ENCODE measurements at regions not wholly inside any gene's neighbourhood (a gene's known extent, or its start where the extent isn't known, plus 50 kb on each side); places are given as distances from the start of the nearest gene placed in this dataset.
A peak's percentile ranks its signal among the peaks of the same experiment; 100 is the strongest.
"Not testable (repeated sequence)": the region's sequence is repeated elsewhere in the genome, so short reads cannot be mapped to it uniquely, and the experiment has no call there.

DNA sequence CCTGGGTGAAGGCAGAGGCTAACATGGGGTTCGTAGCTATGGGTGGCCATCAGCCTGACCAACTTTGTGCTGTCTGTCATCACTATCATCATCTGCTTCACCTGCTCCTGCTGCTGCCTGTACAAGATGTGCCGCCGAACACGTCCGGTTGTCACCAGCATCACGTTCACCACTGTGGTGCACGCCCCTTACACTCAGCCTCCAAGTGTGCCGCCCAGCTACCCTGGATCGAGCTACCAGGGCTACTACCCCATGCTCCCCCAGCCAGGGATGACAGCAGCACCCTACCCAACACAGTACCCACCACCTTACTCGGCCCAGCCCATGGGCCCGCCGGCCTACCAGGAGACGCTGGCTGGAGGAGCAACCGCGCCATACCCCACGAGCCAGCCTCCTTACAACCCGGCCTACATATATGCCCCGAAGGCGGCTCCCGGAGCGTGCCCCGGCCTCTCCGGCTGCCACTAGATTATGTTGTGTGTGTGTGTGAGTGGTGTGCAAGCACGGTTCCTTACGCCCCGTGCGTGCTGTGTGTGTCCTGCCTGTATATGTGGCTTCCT lies 213.4 kb upstream of the XIST start:
- no peak for DNase-seq

DNA sequence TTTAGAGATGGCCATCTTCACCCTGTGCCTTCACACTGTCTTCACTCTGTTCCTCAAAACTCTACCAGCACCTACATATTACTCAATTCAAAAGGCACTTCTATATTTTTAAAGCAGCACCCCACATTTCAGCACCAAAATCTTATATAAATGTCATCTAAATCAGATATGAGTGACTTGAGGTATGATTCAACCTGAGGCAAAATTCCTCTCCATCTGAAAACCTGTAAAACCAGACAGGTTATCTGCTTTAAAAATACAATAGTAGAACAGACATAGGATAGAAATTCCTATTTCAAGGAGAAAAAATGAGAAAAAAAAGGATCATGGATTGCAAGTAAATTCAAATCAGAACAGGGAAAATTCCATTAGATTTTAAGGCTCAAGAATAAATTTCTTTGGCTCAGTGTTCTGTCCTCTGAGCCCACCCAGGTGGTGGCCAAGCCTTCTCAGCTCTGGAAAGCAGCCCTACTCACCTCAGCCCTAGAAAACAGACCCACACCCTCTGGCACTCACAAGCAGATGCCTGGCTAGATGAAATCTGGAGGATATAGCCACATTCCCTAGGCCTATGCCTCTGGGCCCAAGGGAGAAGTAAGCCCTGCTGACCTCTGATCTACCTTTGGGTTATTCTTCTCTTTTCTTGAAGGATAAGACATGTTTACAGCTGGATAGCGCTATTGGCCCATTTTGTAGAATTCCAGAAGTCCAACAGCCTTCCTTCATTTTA lies 211.1 kb upstream of the XIST start:
- no peak for DNase-seq

DNA sequence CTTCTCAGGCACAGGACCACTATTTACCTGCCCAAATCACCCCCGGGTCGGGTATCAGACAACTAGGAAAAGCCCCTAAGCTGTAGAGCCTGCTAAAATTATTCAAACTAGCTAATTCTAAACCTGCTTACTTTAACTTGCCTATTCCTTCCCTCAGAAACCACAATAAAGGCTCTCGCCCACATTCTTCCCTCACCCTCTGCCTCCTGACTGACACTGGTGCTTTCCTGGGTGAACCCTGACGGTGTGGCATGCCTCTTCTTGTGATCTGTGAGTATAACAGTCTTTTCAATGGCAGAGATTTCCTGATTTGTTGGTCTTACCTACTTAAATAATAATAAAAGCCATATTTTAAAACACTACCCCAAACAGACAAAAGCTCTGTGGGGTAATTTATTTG lies 209.4 kb upstream of the XIST start:
- DNase-seq: no peak

DNA sequence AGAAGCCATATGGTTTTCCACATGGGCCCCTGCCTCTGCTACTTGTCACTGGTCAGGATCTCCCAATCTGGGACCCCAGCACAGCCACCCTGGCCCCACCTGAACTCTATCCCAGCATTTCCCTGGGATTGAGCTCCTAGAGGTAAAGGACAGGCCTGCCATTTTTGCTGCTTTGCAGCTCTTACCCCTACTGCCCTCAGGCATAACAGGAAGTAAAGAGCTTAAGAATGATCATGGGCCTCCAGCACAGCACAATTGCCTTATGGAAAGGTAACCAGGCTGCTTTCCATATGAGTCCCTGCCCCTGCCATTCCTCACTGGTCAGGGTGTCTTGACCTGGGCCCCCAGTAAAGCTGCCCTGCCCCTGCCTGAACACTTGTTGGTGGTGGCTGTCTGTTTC lies 196.6 kb upstream of the XIST start:
- no peak for DNase-seq

DNA sequence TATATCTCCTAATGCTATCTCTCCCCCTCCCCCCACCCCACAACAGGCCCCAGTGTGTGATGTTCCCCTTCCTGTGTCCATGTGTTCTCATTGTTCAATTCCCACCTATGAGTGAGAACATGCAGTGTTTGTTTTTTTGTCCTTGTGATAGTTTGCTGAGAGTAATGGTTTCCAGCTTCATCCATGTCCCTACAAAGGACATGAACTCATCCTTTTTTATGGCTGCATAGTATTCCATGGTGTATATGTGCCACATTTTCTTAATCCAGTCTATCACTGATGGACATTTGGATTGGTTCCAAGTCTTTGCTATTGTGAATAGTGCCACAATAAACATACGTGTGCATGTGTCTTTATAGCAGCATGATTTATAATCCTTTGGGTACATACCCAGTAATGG lies 181.6 kb upstream of the XIST start:
- DNase-seq: not testable (repeated sequence)

DNA sequence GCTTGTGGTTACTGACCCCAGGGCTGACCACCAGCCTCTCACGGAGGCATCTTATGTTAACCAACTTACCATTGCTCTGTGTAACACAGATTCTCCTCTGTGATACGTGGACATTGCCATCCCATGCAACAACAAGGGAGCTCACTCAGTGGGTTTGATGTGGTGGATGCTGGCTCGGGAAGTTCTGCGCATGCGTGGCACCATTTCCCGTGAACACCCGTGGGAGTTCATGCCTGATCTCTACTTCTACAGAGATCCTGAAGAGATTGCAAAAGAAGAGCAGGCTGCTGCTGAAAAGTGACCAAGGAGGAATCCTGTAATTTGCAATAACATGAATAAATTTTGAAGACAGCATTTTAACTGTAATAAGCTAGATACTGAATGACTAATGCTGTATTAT lies 179.0 kb upstream of the XIST start:
- not testable (repeated sequence) for DNase-seq

DNA sequence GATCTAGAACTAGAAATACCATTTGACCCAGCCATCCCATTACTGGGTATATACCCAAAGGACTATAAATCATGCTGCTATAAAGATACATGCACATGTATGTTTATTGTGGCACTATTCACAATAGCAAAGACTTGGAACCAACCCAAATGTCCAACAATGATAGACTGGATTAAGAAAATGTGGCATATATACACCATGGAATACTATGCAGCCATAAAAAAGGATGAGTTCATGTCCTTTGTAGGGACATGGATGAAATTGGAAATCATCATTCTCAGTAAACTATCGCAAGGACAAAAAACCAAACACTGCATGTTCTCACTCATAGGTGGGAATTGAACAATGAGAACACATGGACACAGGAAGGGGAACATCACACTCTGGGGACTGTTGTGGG lies 178.3 kb upstream of the XIST start:
- not testable (repeated sequence) for DNase-seq

DNA sequence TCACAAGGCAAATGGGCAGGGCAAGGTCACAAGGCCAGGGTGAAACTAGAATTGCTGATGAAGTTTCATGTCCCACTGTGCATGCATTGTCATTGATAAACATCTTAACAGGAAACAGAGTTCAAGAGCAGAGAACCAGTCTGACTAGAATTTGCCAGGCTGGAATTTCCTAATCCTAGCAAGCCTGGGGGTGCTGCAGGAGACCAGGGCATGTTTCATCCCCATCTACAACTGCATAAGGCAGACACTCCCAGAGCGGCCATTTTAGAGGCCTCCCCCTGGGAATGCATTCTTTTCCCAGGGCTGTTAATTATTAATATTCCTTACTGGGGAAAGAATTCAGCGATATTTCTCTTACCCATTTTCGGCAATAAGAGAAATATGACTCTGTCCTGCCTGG lies 172.6 kb upstream of the XIST start:
- DNase-seq: not testable (repeated sequence)

DNA sequence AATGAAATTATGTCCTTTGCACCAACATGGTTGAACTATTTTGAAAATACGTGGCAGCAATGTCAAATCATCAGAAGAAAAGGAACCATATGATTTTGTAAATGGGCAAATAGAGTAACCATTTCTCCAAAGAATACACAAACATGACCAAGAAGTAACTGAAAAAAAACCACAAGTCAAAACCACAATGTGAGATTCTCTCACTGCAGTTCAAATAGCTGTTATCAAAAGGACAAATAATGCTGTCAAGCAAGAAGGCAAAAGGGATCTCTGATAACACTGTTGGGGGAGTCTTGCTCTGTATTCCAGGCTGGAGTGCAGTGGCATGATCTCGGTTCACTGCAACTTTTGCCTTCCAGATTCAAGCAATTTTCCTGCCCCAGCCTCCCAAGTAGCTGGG lies 170.7 kb upstream of the XIST start:
- no peak for DNase-seq

DNA sequence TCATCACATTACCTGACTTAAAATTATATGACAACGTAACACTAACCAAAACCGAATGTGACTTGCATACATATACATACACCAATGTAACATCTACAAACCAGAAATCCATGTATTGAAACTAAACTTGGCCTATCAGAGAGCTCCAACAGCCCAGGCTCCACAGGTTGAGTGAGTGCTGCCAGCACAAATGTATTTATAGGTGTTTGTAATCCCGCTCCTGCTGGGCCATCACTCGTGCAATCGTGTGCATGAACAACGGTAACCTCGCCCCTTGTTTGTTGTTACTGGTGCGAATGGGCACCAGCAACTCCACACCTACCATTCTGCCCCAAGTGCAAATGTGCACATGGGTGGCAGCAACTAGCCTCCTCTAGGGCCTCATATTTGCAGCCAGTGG lies 165.7 kb upstream of the XIST start:
- DNase-seq: no peak

DNA sequence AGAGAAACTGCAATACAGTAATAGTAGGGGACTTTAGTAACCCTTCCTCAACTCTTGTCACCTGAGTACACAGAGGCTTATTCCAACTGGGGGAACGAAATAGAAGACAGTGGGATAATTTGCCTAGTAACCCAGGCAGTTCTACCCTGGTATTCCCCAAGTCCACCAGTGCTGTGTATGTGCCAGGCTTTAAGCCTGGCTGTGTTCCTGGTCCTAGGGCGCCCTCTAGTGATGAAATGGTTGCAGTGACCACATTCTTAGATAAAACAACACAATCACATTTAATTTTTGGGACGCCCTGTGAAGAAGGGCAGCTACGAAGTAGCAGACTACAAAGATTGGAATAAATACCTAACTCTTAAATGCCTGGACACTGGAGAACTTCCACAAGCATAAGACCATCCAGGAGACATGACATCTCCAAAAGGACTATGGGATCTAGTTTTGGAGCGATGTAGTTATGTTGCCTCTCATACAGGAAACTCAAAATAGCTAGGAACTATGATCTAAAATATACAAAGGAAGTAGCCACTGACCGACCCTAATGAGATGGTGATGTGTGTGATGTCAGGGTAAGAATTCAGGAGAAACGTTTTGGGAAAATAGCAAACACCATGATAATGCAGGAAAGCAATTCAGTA lies 163.0 kb upstream of the XIST start:
- peak; percentile 26 to 56 (median 41) for DNase-seq

DNA sequence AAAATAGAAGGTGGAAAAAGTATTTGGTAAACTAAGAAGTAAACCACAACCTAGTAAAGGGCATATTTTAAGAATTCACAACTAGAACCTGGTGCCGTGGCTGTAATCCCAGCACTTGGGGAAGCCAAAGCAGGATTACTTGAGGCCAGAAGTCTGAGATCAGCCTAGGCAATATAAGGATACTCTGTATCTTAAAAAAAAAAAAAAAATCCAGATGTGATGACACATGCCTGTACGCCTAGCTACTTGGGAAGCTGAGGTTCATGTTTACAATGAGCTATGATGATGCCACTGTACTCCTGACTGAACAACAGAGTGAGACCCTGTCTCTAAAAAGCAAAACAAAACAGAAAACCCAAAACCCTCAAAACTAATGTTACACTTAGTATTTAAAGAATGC lies 156.5 kb upstream of the XIST start:
- DNase-seq: no peak

DNA sequence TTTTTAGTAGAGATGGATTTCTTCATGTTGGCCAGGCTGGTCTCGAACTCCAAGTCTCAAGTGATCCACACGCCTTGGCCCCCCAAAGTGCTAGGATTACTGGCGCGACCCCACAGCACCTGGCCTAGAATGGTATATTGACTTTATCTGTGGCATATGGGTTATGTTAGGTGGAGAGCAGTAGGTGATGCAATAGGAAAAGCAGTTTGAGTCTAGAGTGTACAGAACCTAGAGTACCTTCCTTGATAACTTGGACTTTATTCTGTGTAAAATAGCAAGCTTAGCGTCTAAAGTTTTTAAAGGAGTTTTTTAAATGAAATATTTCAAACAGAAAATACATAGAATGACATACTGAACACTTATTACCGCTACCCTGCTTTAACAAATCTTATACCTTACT lies 139.5 kb upstream of the XIST start:
- no peak for DNase-seq

DNA sequence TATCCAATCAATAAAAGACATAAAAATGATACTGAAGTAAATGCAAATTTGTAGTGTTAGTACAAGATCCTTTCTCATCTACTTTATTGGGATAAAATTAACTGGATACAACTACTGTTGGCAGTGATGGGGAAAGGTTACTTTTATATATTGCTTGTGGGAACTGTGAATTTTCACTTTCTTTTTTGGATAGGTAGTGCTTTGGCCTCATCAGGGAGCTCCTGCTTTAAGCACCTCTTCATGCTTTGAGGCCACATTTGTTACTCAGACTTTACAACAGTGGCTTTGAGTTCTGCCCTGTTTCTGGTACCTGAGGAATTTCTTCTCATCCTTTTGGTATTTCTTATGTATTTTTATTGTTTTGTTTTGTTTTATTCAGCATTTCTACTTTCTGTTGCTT lies 134.7 kb upstream of the XIST start:
- DNase-seq: no peak

DNA sequence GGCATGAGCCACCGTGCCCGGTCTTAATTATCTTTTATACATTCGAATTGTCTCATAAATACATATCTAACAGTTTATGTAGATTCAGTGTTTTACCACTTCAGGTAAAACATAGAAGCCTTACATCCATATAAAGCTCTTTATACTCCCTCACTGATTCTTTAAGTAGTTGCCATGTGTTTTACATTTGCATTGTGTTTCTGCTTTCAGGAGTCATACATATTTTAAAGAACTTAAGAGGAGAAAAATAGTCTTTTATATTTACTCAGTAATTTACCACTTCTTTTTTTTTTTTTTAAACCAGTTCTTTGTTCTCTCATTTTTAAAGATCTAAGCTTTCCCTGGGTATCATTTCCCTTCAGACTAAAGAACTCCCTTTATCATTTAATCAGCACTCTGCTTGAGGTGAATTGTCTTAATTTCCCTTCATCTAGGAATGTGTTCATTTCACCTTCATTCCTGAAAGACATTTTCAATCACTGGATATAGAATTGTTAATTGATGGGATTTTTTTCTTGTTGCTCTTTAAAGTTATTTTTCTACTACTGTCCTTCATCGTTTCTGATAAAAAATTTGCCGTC lies 127.1 kb upstream of the XIST start:
- no peak for DNase-seq

DNA sequence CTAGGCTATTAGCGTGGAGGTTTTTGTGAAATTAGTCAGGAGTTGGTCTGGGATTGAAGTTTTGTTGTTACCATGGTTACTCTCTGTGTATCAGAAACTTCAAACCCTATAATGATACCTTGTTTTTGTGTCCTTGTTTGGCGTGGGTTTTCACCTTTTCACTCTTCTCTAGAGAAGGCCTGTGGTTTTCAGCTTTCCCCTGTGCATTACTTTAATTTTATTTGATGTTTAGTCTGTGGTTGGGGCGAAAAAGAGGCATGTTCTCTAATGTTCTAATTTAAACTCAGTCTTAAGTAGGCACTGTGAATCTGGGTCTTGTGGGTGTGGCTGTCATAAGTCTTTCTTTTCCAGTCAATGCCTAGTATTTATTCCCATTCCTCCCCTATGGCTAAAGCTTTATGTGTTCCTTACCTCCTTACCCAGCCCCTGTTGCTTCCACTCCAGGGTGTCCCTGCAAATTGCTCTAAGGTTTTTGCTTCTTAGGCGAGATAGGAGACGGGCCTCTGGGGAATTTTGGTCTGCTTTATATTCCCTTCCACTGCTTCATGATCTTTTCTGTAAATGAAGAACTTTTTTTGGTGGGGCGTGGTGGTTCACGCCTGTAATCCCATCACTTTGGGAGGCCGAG lies 125.1 kb upstream of the XIST start:
- DNase-seq: no peak

DNA sequence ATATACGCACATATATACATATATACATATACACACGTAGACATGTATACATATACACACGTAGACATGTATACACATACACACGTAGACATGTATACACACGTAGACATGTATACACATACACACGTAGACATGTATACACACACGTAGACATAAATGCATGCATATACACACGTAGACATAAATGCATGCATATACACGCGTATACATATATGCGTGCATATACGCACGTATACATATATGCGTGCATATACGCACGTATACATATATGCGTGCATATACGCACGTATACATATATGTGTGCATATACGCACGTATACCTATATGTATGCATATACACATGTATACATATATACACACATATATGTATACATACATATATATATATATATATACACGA lies 114.9 kb upstream of the XIST start:
- not testable (repeated sequence) for DNase-seq

DNA sequence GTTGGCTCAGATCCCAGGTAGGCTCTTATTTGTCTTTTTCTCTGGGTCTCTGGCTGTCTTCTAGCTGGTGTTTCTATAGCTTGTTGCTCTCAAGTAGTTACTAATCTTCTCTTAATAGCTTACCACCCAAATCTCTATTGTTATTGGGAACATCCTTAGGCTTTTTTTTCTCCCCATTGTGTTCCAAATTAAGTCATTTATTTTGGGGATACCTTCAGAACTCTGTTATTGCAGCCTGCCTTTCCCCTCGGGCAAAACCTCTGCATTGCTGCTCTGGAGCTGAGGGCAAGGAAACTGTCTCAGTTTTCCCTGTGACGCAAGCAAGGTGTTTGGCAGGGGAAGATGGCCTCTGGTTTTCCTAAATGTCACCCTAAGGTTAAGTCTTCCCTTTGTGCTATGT lies 113.3 kb upstream of the XIST start:
- DNase-seq: no peak

DNA sequence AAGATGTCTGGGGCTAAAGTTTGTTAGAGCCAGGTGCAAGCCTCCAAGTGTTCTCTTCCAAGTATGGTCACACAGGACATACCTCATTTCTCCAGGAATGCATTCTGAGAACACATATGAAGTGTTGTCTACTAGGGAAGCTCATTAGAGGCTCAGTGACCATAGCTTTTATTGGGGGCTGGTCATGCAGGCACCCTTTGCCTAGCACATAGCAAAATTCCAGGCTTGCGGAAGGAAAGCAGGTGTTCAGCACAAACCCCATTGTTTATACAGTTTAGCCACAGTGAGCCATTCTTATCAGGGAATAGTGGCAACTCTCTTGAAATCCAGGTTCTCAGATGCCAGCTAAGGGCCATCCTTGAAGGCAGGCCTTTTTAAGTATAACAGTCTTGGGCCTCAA lies 112.1 kb upstream of the XIST start:
- DNase-seq: no peak

DNA sequence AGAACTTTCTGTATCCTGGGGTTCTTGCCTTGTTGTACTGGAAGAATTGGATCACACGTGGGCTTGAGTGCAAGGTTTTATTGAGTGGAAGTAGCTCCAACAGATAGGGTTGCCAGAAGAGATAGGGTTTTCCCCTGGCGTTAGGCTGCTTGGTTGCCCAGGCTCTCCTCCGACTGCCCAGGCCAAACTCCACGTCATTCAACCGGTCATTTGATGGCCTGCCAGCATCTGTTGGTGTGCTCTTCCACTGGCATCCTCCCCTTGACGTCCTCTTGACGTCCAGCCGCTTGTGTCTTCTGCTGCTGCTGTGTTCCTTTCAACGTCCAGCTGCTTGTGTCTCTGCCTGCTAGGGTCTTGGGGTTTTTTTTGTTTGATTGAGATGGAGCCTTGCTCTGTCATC lies 111.2 kb upstream of the XIST start:
- no peak for DNase-seq

DNA sequence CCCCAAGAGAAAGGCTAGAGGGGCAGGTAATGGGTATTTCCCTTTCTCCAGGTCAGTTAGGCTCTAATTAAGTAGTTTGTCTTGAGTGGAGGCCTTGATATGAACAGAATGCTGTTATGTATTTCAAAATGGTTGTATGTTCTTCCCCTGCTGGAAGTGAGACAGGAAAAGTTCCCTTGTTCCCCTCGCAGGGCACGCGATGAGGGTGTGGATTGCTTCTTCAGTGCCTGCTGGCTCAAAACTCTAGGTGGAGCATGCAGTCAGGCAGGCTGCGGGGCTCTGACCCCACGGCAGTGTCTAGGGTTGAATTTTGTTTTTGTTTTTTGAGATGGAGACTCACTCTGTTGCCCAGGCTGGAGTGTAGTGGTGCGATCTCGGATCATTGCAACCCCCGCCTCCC lies 110.4 kb upstream of the XIST start:
- no peak for DNase-seq

DNA sequence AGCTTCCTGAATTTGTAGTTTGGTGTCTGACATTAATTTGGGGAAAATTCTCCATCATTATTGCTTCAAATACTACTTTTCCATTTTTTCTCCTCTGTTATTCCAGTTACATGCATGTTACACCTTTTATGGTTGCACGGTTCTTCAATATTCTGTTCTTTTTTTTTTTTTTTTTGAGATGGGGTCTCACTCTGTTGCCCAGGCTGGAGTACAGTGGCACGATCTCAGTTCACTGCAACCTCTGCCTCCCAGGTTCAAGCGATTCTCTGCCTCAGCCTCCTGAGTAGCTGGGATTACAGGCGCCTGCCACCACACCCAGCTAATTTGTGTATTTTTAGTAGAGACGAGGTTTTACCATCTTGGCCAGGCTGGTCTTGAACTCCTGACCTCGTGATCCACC lies 109.4 kb upstream of the XIST start:
- DNase-seq: not testable (repeated sequence)

DNA sequence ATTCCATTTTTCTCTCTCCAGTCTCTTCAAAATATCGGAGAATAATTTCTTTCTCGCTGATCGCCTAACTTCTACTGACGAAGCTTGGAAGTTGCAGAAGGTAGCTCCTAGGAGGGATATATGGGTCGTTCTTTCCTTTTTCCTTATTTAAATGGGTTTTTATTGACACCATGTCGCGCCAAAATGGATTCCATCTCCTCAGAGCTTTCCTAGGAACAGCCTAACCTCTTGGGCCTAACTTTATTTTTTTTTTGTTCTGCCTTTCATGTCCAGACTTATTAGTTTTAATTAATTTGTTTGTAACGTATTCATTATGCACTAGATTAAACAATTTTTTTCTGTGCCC lies 92.0 kb upstream of the XIST start:
- no peak for DNase-seq

Data from muscle of back (tissue), 3 donors.